Left colon (tissue), 2 donors: ENCODE measurements at regions not wholly inside any gene's neighbourhood (a gene's known extent, or its start where the extent isn't known, plus 50 kb on each side); places are given as distances from the start of the nearest gene placed in this dataset.

Experiments used
- ATAC-seq: fragments of 200-7000 bp; cut with Tn5 transposase; one replicate; pipeline ENCODE4 v1.9.1; 2020; ENCODE audit warnings: mild to moderate bottlenecking, moderate library complexity
- DNase-seq, 2 donors: peaks; one replicate each; pipeline ENCODE4 v3.0.0-alpha.2; 2020
- intact Hi-C, 2 donors: fragments of 100-400 bp; cut with DNase I in 1 of 2; cut with micrococcal nuclease in 1 of 2; formaldehyde crosslinking; loops; one replicate each; pipeline versions ENCODE4 v1.11.2 to v1.14.0; 2022; cut with DNase I, micrococcal nuclease
- donor health status: DM: no; HTN: no; CAD: no.
- donor health status: DM: yes; HTN: yes; CAD: no.

- intact Hi-C loops = no loop called here
- ATAC-seq (no peak), DNase-seq (no peak)
These were observed 143.8 kb upstream of the LMCD1 start for GRCh38 chr3:8357859-8358258.

GRCh38 chr3:8359133-8359532 lies 142.5 kb upstream of the LMCD1 start:
- ATAC-seq (no peak), DNase-seq (no peak)
- intact Hi-C loops = no loop called here

- ATAC-seq (no peak), DNase-seq (no peak)
- intact Hi-C loops = no loop called here
These were observed 138.4 kb upstream of the LMCD1 start for GRCh38 chr3:8363200-8363599.

DNA sequence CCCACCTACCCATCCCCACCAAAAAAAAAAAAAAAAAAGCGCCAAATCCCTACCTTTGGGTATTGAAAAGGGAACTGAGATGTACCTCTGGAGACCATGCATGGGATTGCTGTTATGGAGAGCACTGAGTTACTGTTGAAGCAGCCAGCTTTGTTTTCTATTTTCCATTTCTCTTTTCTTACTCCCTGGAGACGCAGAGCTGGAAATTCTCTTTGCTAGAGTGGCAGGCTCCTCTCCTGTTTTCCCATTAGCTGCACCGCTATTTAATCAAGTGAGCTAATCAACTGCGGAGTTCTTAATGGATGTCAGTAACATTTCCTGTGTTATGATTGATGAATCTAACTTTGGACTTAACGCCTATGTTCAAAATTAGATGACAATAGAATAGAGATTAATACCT lies 136.1 kb upstream of the LMCD1 start:
- ATAC-seq = no peak
- no peak for DNase-seq
- intact Hi-C loops = no loop called here

GRCh38 chr3:8366219-8366810 lies 135.3 kb upstream of the LMCD1 start:
- DNase-seq (no peak), ATAC-seq (no peak)
- intact Hi-C loops = no loop called here

- intact Hi-C loops = no loop called here
- ATAC-seq (no peak), DNase-seq (no peak)
These were observed 133.0 kb upstream of the LMCD1 start for GRCh38 chr3:8368598-8368997.

DNA sequence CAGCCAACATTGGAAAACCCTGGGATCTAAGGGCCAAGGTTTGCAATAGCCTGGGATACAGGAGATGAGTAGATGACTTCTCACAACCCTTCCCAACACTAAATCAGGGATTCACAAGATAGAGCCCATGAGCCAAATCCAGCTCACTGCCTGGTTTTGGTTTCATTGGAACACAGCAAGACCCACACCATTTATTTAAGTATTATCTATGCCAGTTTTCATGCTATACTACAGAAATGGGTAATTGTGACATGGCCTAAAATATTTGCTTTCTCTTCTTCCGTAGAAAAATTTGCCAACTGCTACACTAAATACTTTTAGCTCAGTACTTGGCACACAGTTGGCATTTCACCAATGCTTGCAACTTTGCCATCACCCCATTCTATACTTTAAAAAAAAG lies 132.0 kb upstream of the LMCD1 start:
- ATAC-seq (no peak), DNase-seq (no peak)
- intact Hi-C loops = no loop called here

GRCh38 chr3:8371085-8371551 lies 130.5 kb upstream of the LMCD1 start:
- intact Hi-C loops = no loop called here
- DNase-seq = no peak
- ATAC-seq = no peak

DNA sequence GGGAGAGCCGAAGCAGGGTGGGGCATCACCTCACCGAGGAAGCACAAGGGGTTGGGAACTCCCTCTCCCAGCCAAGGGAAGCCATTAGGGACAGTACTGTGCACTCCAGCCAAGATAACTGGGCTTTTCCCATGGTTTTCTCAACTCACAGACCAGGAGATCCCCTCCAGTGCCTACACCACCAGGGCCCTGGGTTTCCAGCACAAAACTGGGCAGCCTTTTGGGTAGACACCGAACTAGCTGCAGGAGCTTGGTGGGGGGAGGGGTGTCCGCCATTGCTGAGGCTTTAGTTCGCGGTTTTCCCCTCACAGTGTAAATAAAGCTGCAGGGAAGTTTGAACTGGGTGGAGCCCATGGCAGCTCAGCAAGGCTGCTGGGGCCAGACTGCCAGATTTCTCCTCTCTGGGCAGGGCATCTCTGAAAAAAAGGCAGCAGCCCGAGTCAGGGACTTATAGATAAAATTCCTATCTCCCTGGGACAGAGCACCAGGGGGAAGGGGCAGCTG lies 129.6 kb upstream of the LMCD1 start:
- intact Hi-C loops = no loop called here
- DNase-seq (no peak), ATAC-seq (no peak)

- intact Hi-C loops = no loop called here
- ATAC-seq (no peak), DNase-seq (no peak)
These were observed 120.5 kb upstream of the LMCD1 start for GRCh38 chr3:8380904-8381704.

DNA sequence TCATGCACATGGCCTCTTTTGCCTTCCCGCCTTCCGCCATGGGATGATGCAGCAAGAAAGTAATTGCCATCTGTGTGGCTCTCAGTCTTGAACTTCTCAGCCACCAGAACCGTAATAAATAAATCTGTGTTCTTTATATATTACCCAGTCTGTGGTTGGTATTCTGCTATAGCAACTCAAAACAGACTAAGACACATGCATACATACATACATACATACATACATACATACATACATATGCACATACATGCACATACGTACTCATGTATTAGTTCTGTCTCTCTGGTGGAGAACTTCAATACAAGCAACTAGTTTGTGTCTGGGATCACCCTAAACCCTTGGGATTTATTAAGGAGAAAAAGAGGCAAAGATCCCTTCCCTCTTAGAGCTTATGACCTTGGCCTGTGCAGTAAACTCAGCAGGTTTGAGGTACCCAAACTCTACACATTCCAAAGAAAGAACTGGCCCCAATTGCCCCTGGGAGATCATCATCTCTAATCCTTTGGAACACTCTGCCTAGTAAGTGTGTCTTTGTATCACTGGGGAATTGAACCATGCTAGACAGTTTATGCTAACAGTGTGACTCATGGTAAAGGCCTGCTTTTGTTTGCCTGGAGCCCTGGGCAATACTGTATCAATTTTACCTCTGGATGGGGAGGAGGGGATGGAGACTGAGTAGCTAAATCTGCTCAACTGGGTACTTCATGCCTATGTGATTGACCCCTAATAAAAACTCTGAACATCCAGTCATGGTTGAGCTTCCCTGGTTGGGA lies 115.6 kb upstream of the LMCD1 start:
- ATAC-seq (no peak), DNase-seq (no peak)
- intact Hi-C loops = no loop called here

GRCh38 chr3:8387571-8387970 lies 114.1 kb upstream of the LMCD1 start:
- DNase-seq (no peak), ATAC-seq (no peak)
- intact Hi-C loops = no loop called here

- no peak for ATAC-seq
- DNase-seq = no peak
- intact Hi-C loops = no loop called here
These were observed 101.9 kb upstream of the LMCD1 start for GRCh38 chr3:8399686-8400085.

GRCh38 chr3:8400911-8401310 lies 100.7 kb upstream of the LMCD1 start:
- DNase-seq (no peak), ATAC-seq (no peak)
- intact Hi-C loops = no loop called here

DNA sequence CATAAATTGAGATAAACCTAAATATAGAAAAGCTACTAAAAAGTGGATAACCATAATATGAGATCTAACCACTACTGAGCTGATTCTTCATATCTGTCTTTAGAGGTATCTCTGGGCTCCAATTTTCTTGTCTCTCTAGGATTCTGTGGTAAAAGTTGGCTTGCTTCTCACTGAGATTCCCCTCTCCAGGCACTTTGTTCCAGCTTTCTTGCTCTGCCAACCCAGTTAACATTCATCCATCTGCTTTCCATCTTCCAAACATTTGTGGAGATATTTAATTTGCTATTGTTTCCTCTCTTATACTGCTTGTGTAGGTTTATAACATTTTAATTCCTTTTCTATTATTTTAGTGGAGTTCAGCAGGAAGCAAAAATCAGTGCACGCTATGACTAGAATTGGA lies 97.6 kb upstream of the LMCD1 start:
- intact Hi-C loops = no loop called here
- DNase-seq = no peak
- ATAC-seq = no peak

DNA sequence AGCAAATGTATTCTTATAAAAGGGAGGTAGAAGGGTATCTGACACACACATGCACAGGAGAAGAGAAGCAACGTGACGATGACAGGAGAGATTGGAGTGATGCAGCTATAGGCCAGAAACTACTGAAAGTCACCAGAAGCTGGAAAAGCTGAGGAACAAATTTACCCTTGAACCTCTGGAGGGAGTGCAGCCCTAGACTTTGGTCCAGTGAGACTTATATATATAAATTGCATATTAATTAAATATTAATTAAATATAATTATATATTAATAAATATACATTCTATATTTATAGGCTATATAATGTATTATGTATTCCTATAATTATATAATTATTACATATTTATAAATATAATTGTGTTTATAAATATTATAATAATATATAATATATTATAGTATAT lies 96.5 kb upstream of the LMCD1 start:
- intact Hi-C loops = no loop called here
- DNase-seq (no peak), ATAC-seq (no peak)

DNA sequence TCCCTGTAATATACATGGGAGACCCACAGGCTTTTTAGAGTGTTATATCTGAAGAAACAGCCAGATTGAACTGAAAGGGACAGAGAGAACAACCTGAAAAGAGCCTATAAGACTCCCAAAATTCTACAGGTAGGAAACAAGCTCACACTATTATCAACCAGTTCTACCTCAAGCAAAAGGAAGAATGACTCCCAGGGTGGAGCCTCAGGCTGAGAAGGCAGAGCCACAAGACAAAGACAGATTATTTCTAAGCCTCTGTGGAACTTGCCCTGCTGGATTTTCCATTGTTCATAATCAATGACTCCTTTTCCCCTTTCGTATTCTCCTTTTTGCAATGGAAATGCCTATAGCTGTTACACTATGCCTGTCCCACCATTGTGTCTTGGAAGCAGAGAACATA lies 95.1 kb upstream of the LMCD1 start:
- DNase-seq = no peak
- intact Hi-C loops = no loop called here
- no peak for ATAC-seq

DNA sequence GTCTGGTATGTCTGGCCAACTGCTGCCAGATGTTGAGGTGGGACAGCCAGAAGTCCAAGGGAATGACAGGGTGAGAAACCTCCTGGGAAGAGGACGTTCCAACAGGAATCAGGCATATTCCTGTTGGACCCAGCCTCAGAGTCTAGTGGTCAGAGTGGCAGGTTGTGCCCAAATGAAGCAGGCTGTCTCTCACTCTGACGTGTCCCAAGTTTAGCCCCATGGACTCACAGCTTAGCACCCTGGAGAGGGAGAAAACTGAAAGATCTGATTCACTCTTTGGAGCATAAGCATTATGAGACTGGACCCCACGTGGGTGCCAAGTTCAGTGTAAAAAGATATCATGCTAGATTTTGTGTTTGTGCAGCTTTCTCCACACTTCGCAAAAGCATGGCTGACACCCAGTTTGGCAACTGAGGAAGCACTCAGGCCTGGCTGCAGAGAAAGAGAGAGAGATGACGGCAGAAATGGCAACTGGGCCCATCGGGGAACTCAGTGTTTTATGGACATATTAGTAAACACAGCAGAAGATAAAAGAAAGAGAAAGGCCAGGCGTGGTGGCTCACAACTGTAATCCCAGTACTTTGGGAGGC lies 88.2 kb upstream of the LMCD1 start:
- DNase-seq (no peak), ATAC-seq (no peak)
- intact Hi-C loops = no loop called here

- ATAC-seq (peak; percentile 82), DNase-seq (peak; percentile 38 to 46)
- intact Hi-C loops = no loop called here
These were observed 84.7 kb upstream of the LMCD1 start for GRCh38 chr3:8416965-8417364.

DNA sequence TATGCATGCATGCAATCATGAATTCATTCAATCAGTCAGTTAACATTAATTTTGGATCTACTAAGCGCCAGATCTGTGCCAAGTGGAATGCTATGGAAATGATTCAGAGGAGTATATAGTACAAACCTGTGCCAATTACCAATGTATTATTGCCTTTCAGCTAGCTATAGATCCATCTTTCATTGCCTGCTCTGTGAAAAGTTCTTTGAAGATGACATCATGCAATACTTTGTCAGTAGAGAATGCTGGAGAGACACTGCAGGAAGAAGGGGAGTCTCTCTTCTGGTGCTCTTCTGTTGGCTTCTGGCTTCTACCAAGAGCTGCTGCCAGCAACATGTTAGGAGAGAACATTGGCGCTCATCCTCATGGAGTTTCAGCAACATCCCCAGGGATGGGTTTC lies 81.0 kb upstream of the LMCD1 start:
- intact Hi-C loops = no loop called here
- ATAC-seq = no peak
- DNase-seq = no peak
